ENCODE measurements at regions not wholly inside any gene's neighbourhood (a gene's known extent, or its start where the extent isn't known, plus 50 kb on each side); places are given as distances from the start of the nearest gene placed in this dataset.

- Histone ChIP-seq H3K23me2 (ENCODE audit: low read depth, low read length) (no peaks in the 10 kb centered on the region; the same call in 1 of the 2 replicates), H3K18ac (ENCODE audit: extremely low read depth, low read length) (no peak overlapping the region), H3K4me3 (ENCODE audit: extremely low read depth in 1 of 4, insufficient read depth in 2 of 4, low read depth in 3 of 4, low read length in 4 of 4) (no peak overlapping the region), H3K14ac (ENCODE audit: insufficient read length) (no peak overlapping the region), H3K9me3 (ENCODE audit: insufficient read depth in 2 of 2, low read depth in 1 of 2, low read length in 1 of 2) (no peaks in the 10 kb centered on the region), H3K4ac (replicated peaks; ENCODE audit: insufficient read length, low read depth, low read length) (no peak overlapping the region), H4K5ac (ENCODE audit: insufficient read length, low read depth, low read length) (no peak overlapping the region), H3K79me1 (ENCODE audit: low read depth, low read length) (no peaks in the 10 kb centered on the region), H2BK120ac (replicated peaks; ENCODE audit: low read depth, low read length) (no peak overlapping the region), H3K23ac (ENCODE audit: insufficient read length) (no peak overlapping the region), H3K27ac (ENCODE audit: low read depth, low read length) (no peak overlapping the region), H2BK12ac (ENCODE audit: low read depth, low read length) (no peak overlapping the region), H2AK5ac (ENCODE audit: low read depth, low read length) (no peak overlapping the region), H3K27me3 (replicated peaks in 1 of 4; ENCODE audit: control insufficient read depth in 3 of 4, extremely low read depth in 1 of 4, insufficient read depth in 3 of 4, low read length in 3 of 4) (no peaks in the 10 kb centered on the region), H4K91ac (replicated peaks; ENCODE audit: insufficient read length, low read length) (no peak overlapping the region), H3K4me2 (ENCODE audit: insufficient read depth in 1 of 2, low read depth in 2 of 2, low read length in 2 of 2) (no peak overlapping the region), H3K36me3 (ENCODE audit: control insufficient read depth in 2 of 4, insufficient read depth in 4 of 4, low read length in 3 of 4) (no peaks in the 10 kb centered on the region), H2BK5ac (ENCODE audit: low read depth, low read length) (no peak overlapping the region), H3K56ac (replicated peaks; ENCODE audit: insufficient read length, low read depth, low read length) (no peak overlapping the region), H3K9ac (replicated peaks in 1 of 4; ENCODE audit: extremely low read depth in 1 of 4, low read depth in 3 of 4, low read length in 3 of 4) (no peak overlapping the region), H4K8ac (ENCODE audit: extremely low read depth, insufficient read depth, low read length) (no peak overlapping the region), H2BK15ac (ENCODE audit: low read length) (no peak overlapping the region), H4K20me1 (replicated peaks in 1 of 2; ENCODE audit: control insufficient read depth in 1 of 2, insufficient read depth in 2 of 2, low read length in 2 of 2) (no peaks in the 10 kb centered on the region), H3K4me1 (replicated peaks in 1 of 4; ENCODE audit: control insufficient read depth in 3 of 4, insufficient read depth in 4 of 4, low read length in 3 of 4) (no peaks in the 10 kb centered on the region), H2BK20ac (ENCODE audit: low read length) (no peak overlapping the region), H2AFZ (ENCODE audit: low read length) (no peak overlapping the region), H3K79me2 (ENCODE audit: control insufficient read depth in 1 of 2, insufficient read depth in 2 of 2, low read length in 2 of 2) (no peaks in the 10 kb centered on the region)
- WGBS, 2 experiments (ENCODE audit: extremely low coverage in 1 of 2, insufficient coverage in 1 of 2, insufficient read length in 1 of 2, insufficient replicate concordance in 2 of 2, low coverage in 1 of 2, low lambda C conversion rate in 2 of 2, missing lambda C conversion rate in 1 of 2): 90% methylated on average over 1 of the region's 1 CpG; no CpG with 5 or more reads in 1 of the 2 experiments
- no peak for FAIRE-seq
- ChIA-PET POLR2A (ENCODE audit: partially characterized antibody) (no interaction called here), CTCF (ENCODE audit: partially characterized antibody) (interaction anchor here (1.0 to 2.3 kb wide), 5 partner anchors 8 to 25 kb away, joined by 3 to 4 read pairs (median 4); no protein-coding TSS in a partner anchor)
- no peak for DNase-seq (ENCODE audit: low read depth in 1 of 2, low spot score in 2 of 2)
- TF ChIP-seq CREB1 (IDR thresholded peaks at IDR 0.05): no peak
Observed at GRCh38 chr20:6612606-6612923, 154.9 kb upstream of the BMP2 start.
